Liver (tissue), 3 donors: ENCODE measurements at regions not wholly inside any gene's neighbourhood (a gene's known extent, or its start where the extent isn't known, plus 50 kb on each side); places are given as distances from the start of the nearest gene placed in this dataset.

Experiments used
- GABPA ChIP-seq, 2 donors: IDR thresholded peaks in 1 of 2; conservative IDR thresholded peaks in 1 of 2; 2 replicates each; pipeline ENCODE4 v1.6.1; 2016; ENCODE audit warnings: antibody characterized with exemption in 2 of 2, mild to moderate bottlenecking in 1 of 2, moderate library complexity in 1 of 2
- YY1 ChIP-seq: IDR thresholded peaks from 2 replicates; pipeline ENCODE4 v1.6.1; 2016; ENCODE audit warnings: antibody characterized with exemption, mild to moderate bottlenecking
- TF ChIP-seq, protein P1 (sequence below): fragments of 150-350 bp; IDR thresholded peaks from 2 replicates; pipeline ENCODE4 v1.5.1; 2017; ENCODE audit warnings: improper control_type of control experiment, low read depth, low read length; ENCODE audit not compliant: missing input control
- donor health status: healthy.
- donor health status: healthy.

DNA sequence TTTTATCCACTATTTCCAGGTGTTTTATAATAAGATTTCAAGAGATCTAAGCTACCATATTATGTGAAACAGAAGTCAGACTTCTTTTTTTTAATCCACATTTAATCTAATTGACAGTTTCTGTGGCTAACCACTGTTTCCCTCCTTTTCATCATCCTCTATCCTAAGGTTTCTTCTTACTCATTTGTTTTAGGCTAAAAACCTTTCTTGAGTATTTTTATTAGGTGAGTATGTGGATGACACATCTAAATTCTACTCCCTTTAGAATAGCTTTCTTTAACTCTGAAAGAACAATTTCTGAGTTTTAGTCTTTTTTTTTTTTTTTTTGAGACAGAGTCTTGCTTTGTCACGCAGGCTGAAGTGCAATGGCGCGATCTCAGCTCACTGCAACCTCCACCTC is 62.7 kb downstream of the NPY start:
- TF ChIP-seq YY1: no peak
- TF ChIP-seq, protein P1, sequence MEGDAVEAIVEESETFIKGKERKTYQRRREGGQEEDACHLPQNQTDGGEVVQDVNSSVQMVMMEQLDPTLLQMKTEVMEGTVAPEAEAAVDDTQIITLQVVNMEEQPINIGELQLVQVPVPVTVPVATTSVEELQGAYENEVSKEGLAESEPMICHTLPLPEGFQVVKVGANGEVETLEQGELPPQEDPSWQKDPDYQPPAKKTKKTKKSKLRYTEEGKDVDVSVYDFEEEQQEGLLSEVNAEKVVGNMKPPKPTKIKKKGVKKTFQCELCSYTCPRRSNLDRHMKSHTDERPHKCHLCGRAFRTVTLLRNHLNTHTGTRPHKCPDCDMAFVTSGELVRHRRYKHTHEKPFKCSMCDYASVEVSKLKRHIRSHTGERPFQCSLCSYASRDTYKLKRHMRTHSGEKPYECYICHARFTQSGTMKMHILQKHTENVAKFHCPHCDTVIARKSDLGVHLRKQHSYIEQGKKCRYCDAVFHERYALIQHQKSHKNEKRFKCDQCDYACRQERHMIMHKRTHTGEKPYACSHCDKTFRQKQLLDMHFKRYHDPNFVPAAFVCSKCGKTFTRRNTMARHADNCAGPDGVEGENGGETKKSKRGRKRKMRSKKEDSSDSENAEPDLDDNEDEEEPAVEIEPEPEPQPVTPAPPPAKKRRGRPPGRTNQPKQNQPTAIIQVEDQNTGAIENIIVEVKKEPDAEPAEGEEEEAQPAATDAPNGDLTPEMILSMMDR: no peak
- TF ChIP-seq GABPA (IDR thresholded peaks at IDR 0.05 in 1 of 2, conservative IDR thresholded peaks at IDR 0.05 in 1 of 2): no peak
